ENCODE measurements at regions not wholly inside any gene's neighbourhood (a gene's known extent, or its start where the extent isn't known, plus 50 kb on each side); places are given as distances from the start of the nearest gene placed in this dataset.
"Not testable (repeated sequence)": the region's sequence is repeated elsewhere in the genome, so short reads cannot be mapped to it uniquely, and the experiment has no call there.

GRCh38 chr3:26078539-26078938, 288.6 kb downstream of the OXSM start:
- no peak for DNase-seq

- no peak for DNase-seq
Measured at GRCh38 chr3:26081166-26081565, 291.3 kb downstream of the OXSM start.

GRCh38 chr3:26081806-26082205, 291.9 kb downstream of the OXSM start:
- no peak for DNase-seq

DNA sequence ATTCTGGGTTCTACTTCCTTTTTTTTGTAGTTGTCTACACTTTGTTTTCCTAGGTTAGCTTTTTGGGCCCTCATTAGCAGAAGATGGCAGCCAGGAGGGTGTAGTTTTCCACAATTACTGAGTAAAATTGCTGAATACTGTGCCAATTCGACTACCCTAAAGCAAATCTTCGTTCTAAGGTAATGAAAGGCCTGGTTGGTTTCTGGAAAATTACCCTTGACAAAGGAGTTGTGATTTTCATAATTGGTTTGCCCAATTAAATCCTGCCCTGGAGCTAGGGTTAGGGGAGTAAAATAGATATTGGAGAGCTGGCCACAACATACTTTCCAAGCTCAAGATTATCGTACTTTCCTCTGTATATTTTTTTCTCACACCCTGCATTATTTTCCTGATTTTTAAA, 293.0 kb downstream of the OXSM start:
- DNase-seq = no peak

DNA sequence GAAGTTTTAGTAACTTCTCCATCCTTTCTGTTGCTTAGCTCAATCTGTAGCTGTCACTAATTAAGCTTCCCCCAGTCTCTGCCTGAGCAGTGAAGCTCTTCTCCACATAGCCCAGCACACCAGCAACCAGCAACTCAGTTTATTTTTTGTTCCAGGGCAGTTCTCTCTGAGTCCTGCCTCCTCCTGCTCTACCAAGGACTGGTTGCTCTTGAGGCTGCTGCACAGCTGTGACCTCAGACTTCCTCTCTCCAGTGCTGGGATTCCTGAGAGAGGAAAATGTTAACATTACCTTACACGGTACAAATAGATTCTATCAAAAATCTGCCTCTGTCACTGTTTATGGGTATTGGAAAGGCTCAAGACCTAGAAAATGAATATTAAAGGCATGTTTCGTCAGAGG, 294.7 kb downstream of the OXSM start:
- DNase-seq = no peak

DNA sequence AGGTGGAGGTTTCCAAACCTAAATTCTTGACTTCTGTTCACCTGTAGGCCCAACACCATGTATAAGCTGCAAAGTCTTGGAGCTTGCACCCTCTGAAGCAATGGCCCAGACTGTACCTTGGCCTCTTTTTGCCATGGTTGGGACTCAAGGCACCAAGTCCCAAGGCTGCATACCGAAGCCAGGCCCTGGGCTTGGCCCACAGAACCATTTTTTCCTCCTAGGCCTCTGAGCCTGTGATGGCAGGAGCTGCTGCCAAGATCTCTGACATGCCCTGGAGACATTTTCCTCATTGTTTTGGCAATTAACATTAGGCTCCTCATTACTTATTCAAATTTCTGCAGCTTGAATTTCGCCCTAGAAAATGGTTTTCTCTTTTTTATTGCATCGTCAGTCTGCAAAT, 297.9 kb downstream of the OXSM start:
- no peak for DNase-seq

DNA sequence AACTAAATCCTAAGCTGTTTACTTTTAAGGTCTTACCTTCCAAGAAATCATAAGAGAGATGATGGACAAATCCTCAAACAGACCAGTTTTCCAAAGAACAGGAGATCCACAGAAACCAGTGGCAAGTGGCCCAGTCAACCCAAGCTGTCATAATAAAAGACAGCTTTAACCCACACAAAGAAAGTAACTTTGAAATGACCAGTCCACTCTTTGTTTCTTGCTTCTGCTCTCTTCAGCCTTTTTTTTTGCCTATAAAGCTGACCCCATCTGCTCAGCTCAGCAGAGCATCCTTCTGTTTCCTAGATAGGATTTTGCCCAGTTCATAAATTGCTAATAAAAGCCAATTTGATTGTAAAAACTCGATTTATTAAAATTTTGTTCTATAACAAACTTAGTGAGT, 299.4 kb downstream of the OXSM start:
- DNase-seq = no peak

DNA sequence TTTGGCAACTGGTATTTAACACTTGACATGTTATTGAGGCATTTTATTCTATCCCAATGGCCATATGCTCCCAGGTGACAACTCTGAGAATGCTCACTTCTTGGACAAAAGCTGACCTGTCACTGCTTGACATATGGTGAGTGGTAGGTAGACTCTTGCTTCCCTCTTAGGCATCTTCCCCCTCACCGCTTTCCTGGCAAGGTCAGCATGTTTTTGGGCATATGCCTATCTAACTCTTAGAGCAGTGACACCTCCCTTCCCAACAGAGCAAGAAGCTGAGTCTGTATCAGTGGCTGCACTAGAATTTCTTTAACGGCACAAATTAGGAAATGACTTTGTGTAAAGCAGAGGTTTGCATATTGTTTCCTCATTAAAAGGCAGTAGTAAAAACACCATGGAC, 300.7 kb downstream of the OXSM start:
- DNase-seq = no peak

DNA sequence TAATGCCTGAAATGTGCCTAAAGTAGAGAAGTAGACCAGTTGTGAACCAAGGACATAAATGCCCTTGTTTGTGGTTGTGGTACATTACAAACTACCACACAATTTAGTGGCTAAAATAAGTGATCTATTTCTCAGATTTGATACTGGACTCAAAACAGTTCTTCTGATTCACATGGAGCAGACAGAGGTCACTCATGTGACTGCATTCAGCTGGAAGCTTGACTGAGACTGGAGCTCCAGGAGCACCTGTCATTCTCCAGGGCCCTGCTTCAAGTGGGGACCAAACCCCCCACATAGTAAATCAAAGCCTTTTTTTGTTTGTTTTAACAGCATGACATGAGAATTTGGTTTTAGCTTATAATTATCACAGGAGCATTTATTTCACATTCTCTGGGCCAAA, 301.2 kb downstream of the OXSM start:
- no peak for DNase-seq

GRCh38 chr3:26091626-26092025, 301.7 kb downstream of the OXSM start:
- no peak for DNase-seq

DNA sequence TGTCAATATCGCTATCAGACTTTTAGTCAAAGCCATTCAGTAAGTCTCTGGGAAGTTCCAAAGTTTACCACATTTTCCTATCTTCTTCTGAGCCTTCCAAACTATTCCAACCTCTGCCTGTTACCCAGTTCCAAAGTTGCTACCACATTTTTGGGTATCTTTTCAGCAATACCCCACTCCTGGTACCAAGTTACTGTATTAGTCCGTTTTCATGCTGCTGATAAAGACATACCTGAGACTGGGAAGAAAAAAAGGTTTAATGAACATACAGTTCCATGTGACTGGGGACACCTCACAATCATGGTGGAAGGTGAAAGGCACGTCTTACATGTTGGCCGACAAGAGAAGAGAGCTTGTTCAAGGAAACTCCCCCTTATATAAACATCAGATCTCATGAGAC, 307.2 kb downstream of the OXSM start:
- not testable (repeated sequence) for DNase-seq

DNA sequence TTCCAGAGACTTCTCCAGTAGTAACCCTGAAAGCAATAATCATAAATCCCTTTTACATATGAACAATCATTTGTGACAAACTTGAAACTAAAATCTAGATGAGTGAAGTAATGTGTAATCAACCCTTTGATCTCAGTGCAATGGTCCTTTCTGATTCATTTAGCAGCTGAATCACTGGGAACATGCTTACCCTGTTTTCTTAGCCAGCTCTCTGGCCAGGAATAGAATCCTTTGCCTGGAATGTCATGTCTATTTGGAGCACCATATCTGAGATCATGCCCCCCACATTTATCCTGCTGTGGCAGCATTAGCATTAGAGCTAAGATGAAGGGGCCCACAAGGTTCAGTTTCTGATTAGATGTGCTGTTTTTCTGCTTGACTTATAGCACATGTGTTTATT, 309.8 kb downstream of the OXSM start:
- no peak for DNase-seq

DNA sequence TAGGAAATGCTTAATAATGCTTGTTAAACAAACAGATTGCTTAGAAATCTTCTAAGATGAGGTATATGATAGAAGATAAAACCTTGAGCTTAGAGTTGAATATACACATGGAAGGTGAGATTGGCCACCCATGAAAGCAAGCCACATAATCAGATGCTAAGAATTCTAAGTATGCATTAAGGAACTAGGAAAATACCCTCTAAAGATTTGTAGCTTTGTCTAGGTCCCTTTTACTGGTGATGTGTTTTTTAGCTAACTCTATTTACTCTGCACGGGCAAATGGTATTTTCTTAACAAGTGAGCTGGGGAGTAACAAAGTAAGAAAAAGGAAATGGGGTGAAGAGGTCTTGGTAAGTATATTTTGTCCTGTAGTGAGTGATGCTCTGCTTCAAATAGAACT, 310.3 kb downstream of the OXSM start:
- no peak for DNase-seq

- no peak for DNase-seq
Measured at GRCh38 chr3:26102376-26102775, 312.5 kb downstream of the OXSM start.

DNA sequence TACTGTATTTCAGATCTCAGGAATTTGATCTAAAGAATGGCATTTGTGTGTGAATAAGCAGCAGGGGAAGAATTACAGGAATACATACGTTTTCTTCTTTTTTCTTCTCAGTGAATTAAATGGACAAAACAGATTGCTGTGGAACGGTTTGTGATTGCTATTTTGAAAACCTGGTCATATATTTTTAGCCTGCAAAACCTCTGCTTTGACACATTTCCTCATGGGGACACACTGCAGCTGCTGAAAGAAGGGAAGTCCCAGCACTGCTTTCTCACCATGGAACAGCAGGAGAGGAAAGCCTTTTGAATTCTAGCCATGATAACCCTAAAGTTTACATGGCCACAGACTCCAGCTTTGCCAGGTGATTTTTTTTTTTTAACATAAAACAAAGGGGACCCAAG, 315.0 kb downstream of the OXSM start:
- no peak for DNase-seq

GRCh38 chr3:26105261-26105660, 315.4 kb downstream of the OXSM start:
- no peak for DNase-seq

DNA sequence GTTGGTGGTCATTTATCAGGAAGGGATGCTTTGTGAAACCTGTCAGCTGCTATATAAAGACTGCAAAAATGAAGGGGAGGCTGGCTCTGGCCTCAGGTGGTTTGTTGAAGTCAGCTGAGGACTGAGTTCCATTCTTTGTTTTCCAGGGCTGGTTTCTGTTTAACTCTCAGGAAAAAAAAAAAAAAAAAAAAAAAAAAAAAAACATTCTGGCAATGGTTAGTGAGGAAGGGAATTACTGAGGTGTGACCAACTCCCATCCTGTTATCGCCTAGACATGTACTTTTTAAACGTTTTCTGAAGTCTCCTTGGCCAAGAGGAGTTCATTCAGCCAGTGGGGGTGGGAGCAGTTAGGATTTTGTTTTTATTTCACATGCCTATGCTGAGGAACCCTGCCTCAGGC, 316.3 kb downstream of the OXSM start:
- DNase-seq = no peak

- no peak for DNase-seq
Measured at GRCh38 chr3:26108846-26109489, 319.1 kb downstream of the OXSM start.

GRCh38 chr3:26114851-26115250, 325.0 kb downstream of the OXSM start:
- DNase-seq = no peak

DNA sequence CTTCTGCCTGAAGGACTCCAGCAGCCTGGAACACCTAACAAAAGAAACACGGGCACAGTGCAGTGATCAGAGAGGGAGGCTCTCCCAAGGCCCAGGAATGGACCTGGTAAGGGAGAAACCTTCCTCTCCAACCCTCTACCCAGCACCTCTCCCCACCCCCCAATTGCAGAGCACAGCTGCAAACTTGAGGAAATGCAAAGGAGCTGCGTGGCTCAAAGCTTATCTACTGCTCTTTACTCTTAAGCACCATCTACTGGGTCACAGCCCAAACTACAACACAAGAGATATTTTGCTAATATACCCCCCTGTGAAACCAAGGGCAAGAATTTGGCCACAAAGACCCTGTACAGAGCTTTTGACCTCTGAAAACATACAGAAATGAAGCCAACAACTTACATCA, 328.3 kb downstream of the OXSM start:
- no peak for DNase-seq

GRCh38 chr3:26132942-26133341, 343.1 kb downstream of the OXSM start:
- DNase-seq = no peak

GRCh38 chr3:26141296-26141695, 351.4 kb downstream of the OXSM start:
- DNase-seq = no peak

DNA sequence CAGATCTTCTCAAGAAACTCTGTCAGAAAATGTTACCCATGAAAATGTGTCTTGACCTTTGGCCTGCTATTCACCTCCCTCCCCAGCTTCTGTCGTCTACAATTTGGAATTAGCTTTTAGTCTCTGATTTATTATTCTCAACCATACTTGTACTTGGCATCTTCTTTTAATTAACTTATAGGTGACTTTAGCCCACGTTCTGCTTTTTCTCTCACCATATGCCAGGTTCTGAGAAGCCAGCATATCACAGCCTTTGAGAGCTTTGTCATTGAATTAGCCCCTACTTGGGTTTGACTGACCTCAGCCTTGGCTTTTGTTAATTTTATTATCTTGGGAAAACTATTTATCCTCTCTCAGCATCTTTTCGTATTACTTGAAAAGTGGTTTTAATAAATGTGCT, 355.9 kb downstream of the OXSM start:
- DNase-seq = no peak

GRCh38 chr3:26157428-26157827, 367.5 kb downstream of the OXSM start:
- DNase-seq = not testable (repeated sequence)

DNA sequence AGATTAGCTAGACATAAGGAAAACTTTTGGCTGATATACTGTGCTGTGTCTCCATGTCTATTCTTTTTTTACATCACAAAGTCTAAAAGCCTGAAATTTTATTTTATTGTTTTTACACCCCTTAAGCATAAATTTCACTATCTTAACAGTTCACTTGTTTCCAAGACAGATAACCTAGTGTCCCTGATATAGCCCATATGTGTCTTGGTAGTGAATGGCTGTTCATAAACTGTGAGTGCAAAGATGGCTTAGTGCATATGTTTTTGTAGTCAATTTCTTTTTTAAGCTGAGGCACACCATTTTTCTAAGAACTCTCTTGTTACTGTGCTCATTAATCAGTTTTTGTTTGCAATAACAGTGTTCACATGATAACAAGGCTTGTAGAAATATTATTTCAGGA, 381.1 kb downstream of the OXSM start:
- no peak for DNase-seq

GRCh38 chr3:26191556-26191955, 401.7 kb downstream of the OXSM start:
- DNase-seq = no peak
